ENCODE measurements at regions not wholly inside any gene's neighbourhood (a gene's known extent, or its start where the extent isn't known, plus 50 kb on each side); places are given as distances from the start of the nearest gene placed in this dataset.

DNA sequence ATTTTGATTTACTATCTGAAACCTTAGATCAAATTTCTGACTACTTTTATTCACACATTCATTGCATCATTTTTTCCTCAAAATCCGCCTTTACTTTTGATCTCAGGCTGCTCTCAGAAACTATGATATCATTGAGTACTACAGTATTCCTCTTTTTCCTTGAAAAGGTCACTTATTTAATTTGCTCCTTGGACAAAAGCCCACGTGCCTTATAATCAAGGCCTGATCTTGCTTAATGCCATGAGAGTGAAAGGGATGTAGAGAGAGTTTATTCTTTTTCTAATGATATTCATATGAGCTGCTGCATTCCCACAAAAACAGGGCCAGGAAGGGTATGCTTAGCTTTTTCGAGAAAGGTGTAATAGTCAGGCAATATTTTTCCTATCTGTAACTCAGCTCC, 327.0 kb downstream of the ETS1 start:
- TF ChIP-seq NR3C1 (IDR thresholded peaks at IDR 0.05) (no peak), RARB (CRISPR knock-in tag; IDR thresholded peaks at IDR 0.05) (no peak), ZFP36 (IDR thresholded peaks at IDR 0.05; ENCODE audit: borderline replicate concordance, partially characterized antibody) (no peak), NFE2L2 (conservative IDR thresholded peaks at IDR 0.05; ENCODE audit: low read length) (no peak), POLR2AphosphoS2 (conservative IDR thresholded peaks at IDR 0.05; ENCODE audit: low read length) (no peak)
- ATAC-seq (no peak), DNase-seq (ENCODE audit: low read depth in 1 of 2, low spot score in 1 of 2) (no peak), FAIRE-seq (no peak)
- Histone ChIP-seq H3K27ac (no peak overlapping the region), H3K9me3 (no peaks in the 10 kb centered on the region), H3K4me1 (no peaks in the 10 kb centered on the region), H3K4me3 (no peak overlapping the region), H3K4me2 (no peak overlapping the region)
- WGBS (ENCODE audit: missing lambda C conversion rate): 65% methylated on average over 3 of the region's 3 CpGs
- POLR2A ChIA-PET: no interaction called here
- CTCF ChIA-PET: no interaction called here

DNA sequence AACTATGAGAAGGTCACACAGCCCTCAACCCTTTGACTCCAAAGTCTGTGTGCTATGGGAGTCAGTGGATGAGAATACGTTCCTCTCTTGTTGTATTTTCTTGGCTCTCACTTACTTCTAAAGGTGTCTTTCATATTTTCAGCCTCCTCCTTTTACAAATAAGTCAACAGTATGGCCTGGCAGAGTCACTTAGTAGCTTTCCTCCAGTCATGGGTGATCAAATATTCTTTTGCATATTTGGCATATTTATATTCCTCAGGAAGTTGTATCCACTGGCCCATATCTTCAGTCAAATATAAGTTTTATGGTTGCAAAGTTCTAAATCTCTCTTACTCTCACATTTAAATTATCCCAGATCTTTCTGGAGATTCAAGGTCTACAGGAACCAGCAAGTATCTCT, 327.5 kb downstream of the ETS1 start:
- FAIRE-seq (no peak), ATAC-seq (no peak)

DNA sequence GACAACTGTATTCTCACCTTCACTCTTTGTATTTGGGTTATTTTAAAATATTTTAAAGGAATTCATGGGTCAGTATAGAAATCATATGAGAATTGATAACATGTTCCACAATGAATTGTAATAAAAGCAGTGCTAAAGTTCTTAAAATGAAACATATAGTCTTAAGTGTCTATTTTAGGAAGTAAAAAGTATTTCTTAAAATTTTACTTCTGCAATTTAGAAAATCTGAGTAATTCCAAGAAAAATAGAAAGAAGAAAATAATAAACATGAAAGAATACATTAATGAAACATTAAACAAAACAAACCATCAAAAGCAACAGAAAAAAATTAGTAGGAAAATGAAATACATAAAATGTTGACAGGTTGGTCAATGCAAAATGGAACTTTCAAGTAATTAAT, 332.4 kb downstream of the ETS1 start:
- POLR2A ChIA-PET: no interaction called here
- no peak for FAIRE-seq
- Histone ChIP-seq H3K9me3 (no peaks in the 10 kb centered on the region), H3K4me1 (no peaks in the 10 kb centered on the region), H3K4me2 (no peak overlapping the region), H3K4me3 (no peak overlapping the region), H3K27ac (no peak overlapping the region)
- no peak for ATAC-seq
- DNase-seq (ENCODE audit: low read depth in 1 of 2, low spot score in 1 of 2): no peak
- CTCF ChIA-PET: no interaction called here
- TF ChIP-seq HOXB13 (CRISPR knock-in tag; IDR thresholded peaks at IDR 0.05; ENCODE audit: low read depth) (no peak), EP300 (IDR thresholded peaks at IDR 0.05) (no peak), SREBF2 (IDR thresholded peaks at IDR 0.05) (no peak), KDM1A (IDR thresholded peaks at IDR 0.05; ENCODE audit: low read depth) (no peak), FOXS1 (CRISPR knock-in tag; IDR thresholded peaks at IDR 0.05) (no peak), EHF (CRISPR knock-in tag; IDR thresholded peaks at IDR 0.05) (no peak), MYC (IDR thresholded peaks at IDR 0.05; ENCODE audit: borderline replicate concordance, low read length) (no peak)
- TF ChIP-seq, protein P1, sequence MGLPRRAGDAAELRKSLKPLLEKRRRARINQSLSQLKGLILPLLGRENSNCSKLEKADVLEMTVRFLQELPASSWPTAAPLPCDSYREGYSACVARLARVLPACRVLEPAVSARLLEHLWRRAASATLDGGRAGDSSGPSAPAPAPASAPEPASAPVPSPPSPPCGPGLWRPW (IDR thresholded peaks at IDR 0.05): no peak

More for the DNA sequence above, 327.5 kb downstream of the ETS1 start:
- Histone ChIP-seq H3K27ac (no peak overlapping the region), H3K4me3 (no peak overlapping the region), H3K4me1 (no peaks in the 10 kb centered on the region), H3K4me2 (no peak overlapping the region), H3K9me3 (no peaks in the 10 kb centered on the region)
- DNase-seq (ENCODE audit: low read depth in 1 of 2, low spot score in 1 of 2): no peak
- POLR2A ChIA-PET: no interaction called here
- TF ChIP-seq GATA3 (IDR thresholded peaks at IDR 0.05; ENCODE audit: borderline replicate concordance): no peak
- CTCF ChIA-PET: no interaction called here
- WGBS (ENCODE audit: missing lambda C conversion rate): 83% methylated on average over 1 of the region's 1 CpG

DNA sequence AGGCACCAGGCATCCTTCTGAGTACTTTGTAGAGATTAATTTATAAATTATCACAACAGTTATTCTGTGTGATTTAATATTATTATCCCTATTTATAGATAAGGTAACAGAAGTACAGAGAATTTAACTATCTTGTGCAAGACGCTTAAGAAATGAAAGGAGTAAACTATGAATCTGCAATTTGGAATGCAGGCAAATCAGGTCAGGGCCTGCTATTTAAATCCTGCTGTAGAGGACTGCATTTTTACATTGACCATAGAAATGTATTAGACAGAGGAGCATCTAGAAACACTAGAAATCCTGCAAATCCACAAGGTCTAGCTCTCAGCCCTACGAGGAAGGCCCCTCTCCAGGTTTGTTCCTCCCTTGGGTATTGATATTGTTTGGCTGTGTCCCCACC, 336.2 kb downstream of the ETS1 start:
- H3K9me3 ChIP-seq: no peaks in the 10 kb centered on the region

More for the DNA sequence above, 336.2 kb downstream of the ETS1 start:
- FAIRE-seq (no peak), ATAC-seq (no peak), DNase-seq (ENCODE audit: low read depth in 1 of 2, low spot score in 1 of 2) (no peak)
- H3K4me3 ChIP-seq: no peak overlapping the region
- POLR2A ChIA-PET: no interaction called here
- CTCF ChIA-PET: no interaction called here
- WGBS (ENCODE audit: missing lambda C conversion rate): 45% methylated on average over 2 of the region's 2 CpGs
- TF ChIP-seq, protein P2, sequence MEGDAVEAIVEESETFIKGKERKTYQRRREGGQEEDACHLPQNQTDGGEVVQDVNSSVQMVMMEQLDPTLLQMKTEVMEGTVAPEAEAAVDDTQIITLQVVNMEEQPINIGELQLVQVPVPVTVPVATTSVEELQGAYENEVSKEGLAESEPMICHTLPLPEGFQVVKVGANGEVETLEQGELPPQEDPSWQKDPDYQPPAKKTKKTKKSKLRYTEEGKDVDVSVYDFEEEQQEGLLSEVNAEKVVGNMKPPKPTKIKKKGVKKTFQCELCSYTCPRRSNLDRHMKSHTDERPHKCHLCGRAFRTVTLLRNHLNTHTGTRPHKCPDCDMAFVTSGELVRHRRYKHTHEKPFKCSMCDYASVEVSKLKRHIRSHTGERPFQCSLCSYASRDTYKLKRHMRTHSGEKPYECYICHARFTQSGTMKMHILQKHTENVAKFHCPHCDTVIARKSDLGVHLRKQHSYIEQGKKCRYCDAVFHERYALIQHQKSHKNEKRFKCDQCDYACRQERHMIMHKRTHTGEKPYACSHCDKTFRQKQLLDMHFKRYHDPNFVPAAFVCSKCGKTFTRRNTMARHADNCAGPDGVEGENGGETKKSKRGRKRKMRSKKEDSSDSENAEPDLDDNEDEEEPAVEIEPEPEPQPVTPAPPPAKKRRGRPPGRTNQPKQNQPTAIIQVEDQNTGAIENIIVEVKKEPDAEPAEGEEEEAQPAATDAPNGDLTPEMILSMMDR (IDR thresholded peaks at IDR 0.05): no peak
- no peak for TF ChIP-seq ZC3H11A (IDR thresholded peaks at IDR 0.05)
- TF ChIP-seq CHD4 (IDR thresholded peaks at IDR 0.05; ENCODE audit: borderline replicate concordance): no peak
- TF ChIP-seq, protein P3, sequence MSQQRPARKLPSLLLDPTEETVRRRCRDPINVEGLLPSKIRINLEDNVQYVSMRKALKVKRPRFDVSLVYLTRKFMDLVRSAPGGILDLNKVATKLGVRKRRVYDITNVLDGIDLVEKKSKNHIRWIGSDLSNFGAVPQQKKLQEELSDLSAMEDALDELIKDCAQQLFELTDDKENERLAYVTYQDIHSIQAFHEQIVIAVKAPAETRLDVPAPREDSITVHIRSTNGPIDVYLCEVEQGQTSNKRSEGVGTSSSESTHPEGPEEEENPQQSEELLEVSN (IDR thresholded peaks at IDR 0.05; ENCODE audit: borderline replicate concordance, low read depth): no peak
- TF ChIP-seq, protein P4, sequence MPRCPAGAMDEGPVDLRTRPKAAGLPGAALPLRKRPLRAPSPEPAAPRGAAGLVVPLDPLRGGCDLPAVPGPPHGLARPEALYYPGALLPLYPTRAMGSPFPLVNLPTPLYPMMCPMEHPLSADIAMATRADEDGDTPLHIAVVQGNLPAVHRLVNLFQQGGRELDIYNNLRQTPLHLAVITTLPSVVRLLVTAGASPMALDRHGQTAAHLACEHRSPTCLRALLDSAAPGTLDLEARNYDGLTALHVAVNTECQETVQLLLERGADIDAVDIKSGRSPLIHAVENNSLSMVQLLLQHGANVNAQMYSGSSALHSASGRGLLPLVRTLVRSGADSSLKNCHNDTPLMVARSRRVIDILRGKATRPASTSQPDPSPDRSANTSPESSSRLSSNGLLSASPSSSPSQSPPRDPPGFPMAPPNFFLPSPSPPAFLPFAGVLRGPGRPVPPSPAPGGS (IDR thresholded peaks at IDR 0.05): no peak
- TF ChIP-seq EHMT2 (IDR thresholded peaks at IDR 0.05; ENCODE audit: low read depth): no peak
- TF ChIP-seq, protein P5, sequence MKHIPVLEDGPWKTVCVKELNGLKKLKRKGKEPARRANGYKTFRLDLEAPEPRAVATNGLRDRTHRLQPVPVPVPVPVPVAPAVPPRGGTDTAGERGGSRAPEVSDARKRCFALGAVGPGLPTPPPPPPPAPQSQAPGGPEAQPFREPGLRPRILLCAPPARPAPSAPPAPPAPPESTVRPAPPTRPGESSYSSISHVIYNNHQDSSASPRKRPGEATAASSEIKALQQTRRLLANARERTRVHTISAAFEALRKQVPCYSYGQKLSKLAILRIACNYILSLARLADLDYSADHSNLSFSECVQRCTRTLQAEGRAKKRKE (CRISPR knock-in tag; IDR thresholded peaks at IDR 0.05; ENCODE audit: low read depth): no peak
- no peak for TF ChIP-seq MAFK (IDR thresholded peaks at IDR 0.05; ENCODE audit: partially characterized antibody)
- TF ChIP-seq, protein P6, sequence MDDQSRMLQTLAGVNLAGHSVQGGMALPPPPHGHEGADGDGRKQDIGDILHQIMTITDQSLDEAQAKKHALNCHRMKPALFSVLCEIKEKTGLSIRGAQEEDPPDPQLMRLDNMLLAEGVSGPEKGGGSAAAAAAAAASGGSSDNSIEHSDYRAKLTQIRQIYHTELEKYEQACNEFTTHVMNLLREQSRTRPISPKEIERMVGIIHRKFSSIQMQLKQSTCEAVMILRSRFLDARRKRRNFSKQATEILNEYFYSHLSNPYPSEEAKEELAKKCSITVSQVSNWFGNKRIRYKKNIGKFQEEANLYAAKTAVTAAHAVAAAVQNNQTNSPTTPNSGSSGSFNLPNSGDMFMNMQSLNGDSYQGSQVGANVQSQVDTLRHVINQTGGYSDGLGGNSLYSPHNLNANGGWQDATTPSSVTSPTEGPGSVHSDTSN (IDR thresholded peaks at IDR 0.05): no peak
- TF ChIP-seq CHD2 (IDR thresholded peaks at IDR 0.05; ENCODE audit: low read length, partially characterized antibody): no peak
- TF ChIP-seq, protein P7, sequence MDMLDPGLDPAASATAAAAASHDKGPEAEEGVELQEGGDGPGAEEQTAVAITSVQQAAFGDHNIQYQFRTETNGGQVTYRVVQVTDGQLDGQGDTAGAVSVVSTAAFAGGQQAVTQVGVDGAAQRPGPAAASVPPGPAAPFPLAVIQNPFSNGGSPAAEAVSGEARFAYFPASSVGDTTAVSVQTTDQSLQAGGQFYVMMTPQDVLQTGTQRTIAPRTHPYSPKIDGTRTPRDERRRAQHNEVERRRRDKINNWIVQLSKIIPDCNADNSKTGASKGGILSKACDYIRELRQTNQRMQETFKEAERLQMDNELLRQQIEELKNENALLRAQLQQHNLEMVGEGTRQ (IDR thresholded peaks at IDR 0.05): no peak
- no peak for TF ChIP-seq SMC3 (IDR thresholded peaks at IDR 0.05)
- TF ChIP-seq TFCP2L1 (CRISPR knock-in tag; IDR thresholded peaks at IDR 0.05): no peak
- TF ChIP-seq NR3C1 (IDR thresholded peaks at IDR 0.05): no peak
- no peak for TF ChIP-seq ZFP36 (IDR thresholded peaks at IDR 0.05; ENCODE audit: borderline replicate concordance, partially characterized antibody)
- TF ChIP-seq HOXB13 (CRISPR knock-in tag; IDR thresholded peaks at IDR 0.05; ENCODE audit: low read depth): no peak
- H3K4me1 ChIP-seq: no peaks in the 10 kb centered on the region
- no peak overlapping the region for H3K4me2 ChIP-seq
- no peak overlapping the region for H3K27ac ChIP-seq
